K562 (cell line): ENCODE measurements at regions not wholly inside any gene's neighbourhood (a gene's known extent, or its start where the extent isn't known, plus 50 kb on each side); places are given as distances from the start of the nearest gene placed in this dataset.

Source experiments
- CEBPB ChIP-seq: fragments of 450-650 bp; IDR thresholded peaks from 2 replicates; pipeline ENCODE4 v1.6.1; 2016; ENCODE audit warnings: missing genetic modification characterization, missing compliant biosample characterization
- ETV6 ChIP-seq, 3 experiments: fragments of 150-350 bp in 1 of 3; sonication (generic) in 1 of 3; formaldehyde crosslinking in 1 of 3; IDR thresholded peaks; 2 replicates each; pipeline versions ENCODE4 v1.6.1 to v1.8.0; 2014 to 2022; ENCODE audit warnings: borderline replicate concordance in 2 of 3, low read depth in 2 of 3, antibody characterized with exemption in 1 of 3, low read length in 1 of 3, mild to moderate bottlenecking in 1 of 3, missing genetic modification reagents in 1 of 3

GRCh38 chr12:102681309-102681708 is 200.9 kb upstream of the IGF1 start:
- no peak for TF ChIP-seq CEBPB (tag)
- no peak for TF ChIP-seq ETV6 (IDR thresholded peaks at IDR 0.05; ENCODE audit: borderline replicate concordance in 1 of 2, low read depth in 2 of 2, low read length in 1 of 2)
- no peak for TF ChIP-seq ETV6 (CRISPR knock-in tag; IDR thresholded peaks at IDR 0.05; ENCODE audit: borderline replicate concordance)
